SK-N-SH treated with all-trans-retinoic acid at 6 μM for 48 hours (cell line): ENCODE measurements at regions not wholly inside any gene's neighbourhood (a gene's known extent, or its start where the extent isn't known, plus 50 kb on each side); places are given as distances from the start of the nearest gene placed in this dataset.
"Not testable (repeated sequence)": the region's sequence is repeated elsewhere in the genome, so short reads cannot be mapped to it uniquely, and the experiment has no call there.

Experiments used
- ATAC-seq: fragments of 200-7000 bp; cut with Tn5 transposase; 3 replicates; pipeline ENCODE4 v1.9.1; 2020; ENCODE audit warnings: mild to moderate bottlenecking, moderate library complexity

DNA sequence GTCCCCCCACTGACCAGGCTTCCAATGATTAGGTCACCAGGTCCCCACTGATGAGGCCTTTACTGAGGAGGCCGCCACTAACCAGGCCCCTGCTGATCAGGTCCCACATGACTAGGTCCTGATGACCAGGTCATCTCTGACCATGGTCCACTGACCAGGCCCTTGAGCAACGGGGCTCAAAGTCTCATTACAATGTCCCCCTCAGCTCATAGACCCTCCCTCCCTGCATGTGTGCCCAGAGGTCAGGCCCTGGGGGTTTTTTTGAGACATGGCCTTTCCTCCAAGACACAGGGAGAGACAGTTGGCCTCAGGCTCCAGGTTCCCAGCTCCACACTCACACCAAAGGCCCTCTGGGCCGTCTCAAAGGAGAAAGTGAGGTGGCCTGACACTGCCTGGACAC is 250.4 kb downstream of the CWH43 start:
- ATAC-seq, result not testable (repeated sequence)

DNA sequence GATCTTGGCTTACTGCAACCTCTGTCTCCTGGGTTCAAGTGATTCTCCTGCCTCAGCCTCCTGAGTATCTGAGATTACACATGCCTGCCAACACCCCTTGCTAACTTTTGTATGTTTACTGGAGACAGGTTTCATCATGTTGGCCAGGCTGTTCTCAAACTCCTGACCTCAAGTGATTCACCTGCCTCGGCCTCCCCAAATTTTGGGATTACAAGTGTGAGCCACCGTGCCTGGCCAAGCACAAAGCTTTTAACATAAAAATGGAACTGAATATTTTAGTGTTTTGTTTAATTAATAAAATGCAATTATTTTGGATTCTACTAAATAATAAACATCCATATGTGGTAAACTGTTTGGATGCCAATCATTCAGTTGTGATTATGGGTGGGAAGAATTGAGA is 255.2 kb downstream of the CWH43 start:
- not testable (repeated sequence) for ATAC-seq

DNA sequence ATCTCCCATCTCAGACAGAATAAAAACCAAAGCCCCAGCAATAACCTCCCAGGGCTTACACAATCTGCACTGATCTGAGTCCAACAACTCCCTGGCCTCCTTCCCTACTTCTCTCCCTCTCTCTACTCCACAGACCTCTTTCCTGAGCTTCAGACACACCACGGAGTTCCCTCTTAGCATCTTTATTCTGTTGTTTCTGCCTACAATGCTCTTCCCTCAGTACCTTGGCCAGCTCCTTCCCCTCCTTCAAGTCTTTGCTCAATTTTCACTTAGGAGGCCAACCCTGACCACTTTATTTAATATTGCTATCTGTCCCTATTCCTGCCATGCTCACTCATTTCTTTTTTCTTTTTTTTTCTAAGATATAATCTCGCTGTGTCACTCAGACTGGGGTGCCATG is 276.7 kb downstream of the CWH43 start:
- not testable (repeated sequence) for ATAC-seq

DNA sequence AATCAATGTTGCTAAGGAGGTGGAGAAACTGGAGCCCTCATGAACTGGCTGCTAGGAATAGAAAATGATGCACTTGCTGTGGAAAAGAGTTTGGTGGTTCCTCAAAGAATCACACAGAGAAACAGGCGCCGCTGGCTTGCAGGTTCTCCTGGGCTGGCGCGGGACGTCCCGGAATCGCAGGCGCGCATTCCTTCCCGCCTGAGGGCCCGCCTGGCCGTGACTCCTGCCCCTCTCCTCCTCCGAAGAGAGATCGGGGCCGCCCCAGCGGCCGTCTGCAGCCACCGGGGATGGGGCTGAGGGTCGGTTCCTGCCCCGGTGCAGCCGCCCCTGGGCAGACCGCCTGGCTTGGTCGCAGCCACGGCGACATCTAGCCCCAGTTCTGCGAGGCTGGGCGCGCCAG is 284.4 kb downstream of the CWH43 start:
- ATAC-seq, result not testable (repeated sequence)

DNA sequence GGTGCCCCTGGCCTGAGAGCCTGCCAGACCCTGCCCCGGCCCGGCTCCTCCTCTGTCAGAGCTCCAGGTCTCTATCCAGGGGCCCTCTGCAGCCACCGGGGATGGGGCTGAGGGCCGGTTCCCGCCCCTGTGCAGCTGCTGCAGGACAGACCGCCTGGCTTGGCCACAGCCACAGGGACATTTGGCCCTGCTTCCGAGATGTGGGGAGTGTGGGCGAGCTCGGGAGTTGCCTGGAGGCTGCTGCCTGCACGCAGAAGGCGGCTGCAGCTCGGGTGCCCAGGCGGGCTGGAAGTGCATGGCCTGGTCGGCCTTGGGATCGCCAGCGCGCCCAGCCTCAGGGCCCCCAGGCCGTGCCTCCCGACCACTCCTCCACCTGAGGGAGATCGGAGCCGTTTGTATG is 284.8 kb downstream of the CWH43 start:
- ATAC-seq, result not testable (repeated sequence)

DNA sequence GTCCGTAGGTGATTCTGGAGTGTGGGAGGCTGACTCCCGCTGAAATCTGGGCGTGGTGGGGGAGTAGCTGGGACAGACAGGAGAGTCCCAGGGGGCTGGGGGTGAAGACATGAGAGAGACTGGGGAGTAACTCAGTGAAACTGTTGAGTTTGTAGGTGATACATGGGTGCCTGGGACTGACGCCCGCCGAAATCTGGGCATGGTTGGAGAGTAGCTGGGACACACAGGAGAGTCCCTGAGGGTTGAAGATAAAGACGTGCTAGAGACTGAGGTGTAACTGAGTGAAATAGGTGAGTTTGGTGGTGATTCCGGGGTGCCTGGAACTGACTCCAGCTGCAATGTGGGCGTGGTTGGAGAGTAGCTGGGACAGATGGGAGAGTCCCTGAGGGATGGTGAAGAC is 299.8 kb downstream of the CWH43 start:
- ATAC-seq, result not testable (repeated sequence)

DNA sequence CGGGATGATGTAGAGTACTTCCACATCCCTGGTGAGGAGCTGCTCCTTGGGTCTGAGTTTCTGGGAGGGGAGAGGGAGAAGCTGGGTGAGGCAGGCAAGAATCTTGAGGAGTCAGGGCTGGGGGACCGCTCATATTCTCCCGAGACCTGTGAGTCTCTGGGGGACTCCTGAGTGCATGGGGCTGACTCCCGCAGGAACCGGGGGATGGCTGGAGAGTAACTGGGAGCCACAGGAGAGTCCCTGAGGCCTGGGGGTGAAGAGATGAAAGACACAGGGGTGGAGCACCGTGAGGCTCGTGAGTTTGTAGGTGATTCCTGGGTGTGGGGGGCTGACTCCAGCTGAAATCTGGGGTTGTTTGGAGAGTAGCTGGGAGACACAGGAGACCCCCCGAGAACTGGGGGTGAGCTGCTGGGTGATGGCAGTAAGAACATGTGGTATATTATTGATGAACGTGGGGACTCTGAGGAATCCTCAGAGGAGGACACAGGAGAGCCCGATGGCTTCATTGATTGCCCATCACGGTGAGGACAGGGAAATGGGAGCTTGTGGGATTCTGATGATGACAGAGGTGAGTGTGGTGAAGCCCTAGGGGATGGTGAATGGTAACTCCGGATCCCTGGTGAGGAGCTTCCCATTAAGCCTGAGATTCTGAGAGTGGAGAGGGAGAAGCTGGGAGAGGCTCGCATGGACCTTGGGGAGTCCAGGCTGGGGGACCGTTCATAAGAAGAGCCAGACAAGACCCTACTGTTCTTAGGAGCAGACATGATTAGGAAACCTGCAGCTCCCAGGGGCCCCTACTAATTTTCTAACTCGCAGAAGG is 301.1 kb downstream of the CWH43 start:
- not testable (repeated sequence) for ATAC-seq

DNA sequence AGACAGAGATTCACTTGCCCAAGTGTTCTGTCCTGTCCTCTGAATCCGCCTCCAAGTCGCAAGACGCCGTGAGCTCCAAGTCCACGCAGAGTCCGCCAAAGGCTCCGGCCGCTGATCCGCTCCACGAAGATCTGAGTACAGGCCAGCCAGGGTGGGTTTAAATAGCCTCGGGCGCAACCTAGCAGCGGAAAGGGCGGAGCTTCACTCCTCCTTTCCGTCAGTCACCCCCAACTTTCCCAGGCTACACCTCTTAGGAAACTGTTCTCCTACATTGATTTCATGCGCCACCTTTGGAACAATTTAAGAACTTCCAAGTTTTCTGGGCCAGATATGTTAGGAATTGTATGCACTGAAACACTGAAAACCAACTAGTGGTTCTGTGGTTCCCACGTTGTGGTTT is 301.8 kb downstream of the CWH43 start:
- ATAC-seq, result not testable (repeated sequence)

DNA sequence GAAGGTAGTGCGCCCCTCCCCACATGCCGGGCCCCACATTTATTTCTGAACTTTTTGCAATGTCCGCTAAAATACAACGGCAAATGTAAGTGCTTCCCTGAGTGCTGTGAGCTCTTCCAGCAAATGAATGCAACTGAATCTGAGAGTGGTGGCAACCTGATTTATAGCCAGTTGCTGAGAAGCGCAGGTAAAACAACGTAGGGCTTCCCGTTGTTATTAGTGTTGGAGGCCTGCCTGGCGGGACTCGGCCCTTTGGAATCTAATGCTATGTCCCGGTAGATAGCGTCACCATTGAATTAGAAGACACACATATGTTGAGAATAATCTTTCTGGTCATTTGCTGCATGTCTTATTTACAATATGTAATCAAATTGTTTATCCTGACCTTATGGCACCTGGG is 302.7 kb downstream of the CWH43 start:
- not testable (repeated sequence) for ATAC-seq

DNA sequence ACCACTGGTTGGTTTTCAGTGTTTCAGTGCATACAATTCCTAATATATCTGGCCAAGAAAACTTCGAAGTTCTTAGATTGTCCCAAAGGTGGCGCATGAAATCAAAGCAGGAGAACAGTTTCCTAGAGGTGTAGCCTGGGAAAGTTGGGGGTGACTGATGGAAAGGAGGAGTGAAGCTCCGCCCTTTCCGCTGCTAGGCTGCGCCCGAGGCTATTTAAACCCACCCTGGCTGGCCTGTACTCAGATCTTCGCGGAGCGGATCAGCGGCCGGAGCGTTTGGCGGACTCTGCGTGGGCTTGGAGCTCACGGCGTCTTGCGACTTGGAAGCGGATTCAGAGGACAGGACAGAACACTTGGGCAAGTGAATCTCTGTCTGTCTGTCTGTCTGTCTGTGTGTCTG is 328.7 kb downstream of the CWH43 start:
- not testable (repeated sequence) for ATAC-seq

DNA sequence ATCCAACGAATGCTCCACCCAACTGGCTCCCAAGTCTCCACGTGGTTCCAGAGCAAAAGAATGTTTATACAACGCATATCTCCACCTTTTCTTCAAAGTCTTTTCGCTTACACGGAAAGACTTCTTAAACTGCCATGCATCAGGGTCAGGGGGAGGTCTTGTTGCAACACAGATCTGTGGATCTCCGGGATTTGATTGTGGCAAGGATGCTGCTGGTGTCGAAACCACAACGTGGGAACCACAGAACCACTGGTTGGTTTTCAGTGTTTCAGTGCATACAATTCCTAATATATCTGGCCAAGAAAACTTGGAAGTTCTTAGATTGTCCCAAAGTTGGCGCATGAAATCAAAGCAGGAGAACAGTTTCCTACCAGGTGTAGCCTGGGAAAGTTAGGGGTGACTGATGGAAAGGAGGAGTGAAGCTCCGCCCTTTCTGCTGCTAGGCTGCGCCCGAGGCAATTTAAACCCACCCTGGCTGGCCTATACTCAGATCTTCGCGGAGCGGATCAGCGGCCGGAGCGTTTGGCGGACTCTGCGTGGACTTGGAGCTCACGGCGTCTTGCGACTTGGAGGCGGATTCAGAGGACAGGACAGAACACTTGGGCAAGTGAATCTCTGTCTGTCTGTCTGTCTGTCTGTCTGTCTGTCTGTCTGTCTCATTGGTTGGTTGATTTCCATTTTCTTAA is 334.8 kb downstream of the CWH43 start:
- ATAC-seq, result not testable (repeated sequence)

DNA sequence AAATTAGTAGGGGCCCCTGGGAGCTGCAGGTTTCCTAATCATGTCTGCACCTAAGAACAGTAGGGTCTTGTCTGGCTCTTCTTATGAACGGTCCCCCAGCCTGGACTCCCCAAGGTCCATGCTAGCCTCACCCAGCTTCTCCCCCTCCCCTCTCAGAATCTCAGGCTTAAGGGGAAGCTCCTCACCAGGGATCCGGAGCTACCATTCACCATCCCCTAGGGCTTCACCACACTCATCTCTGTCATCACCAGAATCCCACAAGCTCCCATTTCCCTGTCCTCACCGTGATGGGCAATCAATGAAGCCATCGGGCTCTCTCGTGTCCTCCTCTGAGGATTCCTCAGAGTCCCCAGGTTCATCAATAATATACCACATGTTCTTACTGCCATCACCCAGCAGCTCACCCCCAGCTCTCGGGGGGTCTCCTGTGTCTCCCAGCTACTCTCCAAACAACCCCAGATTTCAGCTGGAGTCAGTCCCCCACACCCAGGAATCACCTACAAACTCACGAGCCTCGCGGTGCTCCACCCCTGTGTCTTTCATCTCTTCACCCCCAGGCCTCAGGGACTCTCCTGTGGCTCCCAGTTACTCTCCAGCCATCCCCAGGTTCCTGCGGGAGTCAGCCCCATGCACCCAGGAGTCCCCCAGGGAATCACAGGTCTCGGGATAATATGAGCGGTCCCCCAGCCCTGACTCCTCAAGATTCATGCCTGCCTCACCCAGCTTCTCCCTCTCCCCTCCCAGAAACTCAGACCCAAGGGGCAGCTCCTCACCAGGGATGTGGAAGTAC is 335.6 kb downstream of the CWH43 start:
- ATAC-seq, result not testable (repeated sequence)

DNA sequence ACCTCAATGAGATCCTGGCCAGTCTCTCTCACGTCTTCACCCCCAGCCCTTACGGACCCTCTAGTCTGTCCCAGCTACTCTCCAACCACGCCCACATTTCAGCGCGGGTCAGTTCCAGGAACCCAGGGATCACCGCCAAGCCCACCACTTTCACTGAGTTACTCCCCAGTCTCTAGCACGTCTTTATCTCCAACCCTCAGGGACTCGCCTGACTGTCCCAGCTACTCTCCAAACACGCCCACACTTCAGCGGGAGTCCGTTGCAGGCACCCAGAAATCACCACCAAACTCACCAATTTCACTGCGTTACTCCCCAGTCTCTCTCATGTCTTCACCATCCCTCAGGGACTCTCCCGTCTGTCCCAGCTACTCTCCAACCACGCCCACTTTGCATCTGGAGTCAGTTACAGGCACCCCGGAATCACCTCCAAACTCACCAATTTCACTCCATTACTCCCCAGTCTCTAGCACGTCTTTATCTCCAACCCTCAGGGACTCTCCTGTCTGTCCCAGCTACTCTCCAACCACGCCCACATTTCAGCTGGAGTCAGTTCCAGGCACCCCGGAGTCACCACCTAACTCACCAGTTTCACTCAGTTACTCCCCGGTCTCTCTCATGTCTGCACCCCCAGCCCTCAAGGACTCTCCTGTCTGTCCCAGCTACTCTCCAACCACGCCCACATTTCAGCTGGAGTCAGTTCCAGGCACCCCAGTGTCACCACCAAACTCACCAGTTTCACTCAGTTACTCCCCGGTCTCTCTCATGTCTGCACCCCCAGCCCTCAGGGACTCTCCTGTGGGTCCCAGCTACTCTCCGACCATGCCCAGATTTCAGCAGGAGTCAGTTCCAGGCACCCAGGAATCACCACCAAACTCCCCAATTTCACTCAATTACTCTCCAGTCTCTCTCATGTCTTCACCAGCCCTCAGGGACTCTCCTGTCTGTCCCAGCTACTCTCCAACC is 336.8 kb downstream of the CWH43 start:
- not testable (repeated sequence) for ATAC-seq

DNA sequence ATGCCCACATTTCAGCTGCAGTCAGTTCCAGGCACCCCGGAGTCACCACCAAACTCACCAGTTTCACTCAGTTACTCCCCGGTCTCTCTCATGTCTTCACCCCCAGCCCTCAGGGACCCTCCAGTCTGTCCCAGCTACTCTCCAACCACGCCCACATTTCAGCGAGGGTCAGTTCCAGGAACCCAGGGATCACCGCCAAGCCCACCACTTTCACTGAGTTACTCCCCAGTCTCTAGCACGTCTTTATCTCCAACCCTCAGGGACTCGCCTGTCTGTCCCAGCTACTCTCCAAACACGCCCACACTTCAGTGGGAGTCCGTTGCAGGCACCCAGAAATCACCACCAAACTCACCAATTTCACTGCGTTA is 337.5 kb downstream of the CWH43 start:
- ATAC-seq, result not testable (repeated sequence)
